Stimulated activated CD8-positive, alpha-beta memory T cell treated with anti-CD3 and anti-CD28 coated beads, Interleukin-4, amount 100 ng/mL, for 1 hour (primary cell): ENCODE measurements at regions not wholly inside any gene's neighbourhood (a gene's known extent, or its start where the extent isn't known, plus 50 kb on each side); places are given as distances from the start of the nearest gene placed in this dataset.
"Not testable (repeated sequence)": the region's sequence is repeated elsewhere in the genome, so short reads cannot be mapped to it uniquely, and the experiment has no call there.

Experiments
- DNase-seq, 2 donors: peaks; one replicate each; pipeline ENCODE4 v3.0.0-alpha.2; 2020; ENCODE audit warnings: low read depth in 2 of 2, low spot score in 1 of 2

- no peak for DNase-seq
Measured at GRCh38 chr3:110293660-110294059, 778.0 kb upstream of the NECTIN3 start.

GRCh38 chr3:110296885-110297284 is 774.7 kb upstream of the NECTIN3 start:
- DNase-seq, result no peak

- no peak for DNase-seq
Measured at GRCh38 chr3:110301781-110302180, 769.8 kb upstream of the NECTIN3 start.

- DNase-seq, result no peak
Measured at GRCh38 chr3:110307065-110307809, 764.4 kb upstream of the NECTIN3 start.

- no peak for DNase-seq
Measured at GRCh38 chr3:110311541-110311940, 760.1 kb upstream of the NECTIN3 start.

- peak; percentile 3 to 22 for DNase-seq
Measured at GRCh38 chr3:110314512-110315114, 757.0 kb upstream of the NECTIN3 start.

- DNase-seq, result no peak
Measured at GRCh38 chr3:110318108-110318507, 753.5 kb upstream of the NECTIN3 start.

- DNase-seq, result no peak
Measured at GRCh38 chr3:110323349-110323748, 748.3 kb upstream of the NECTIN3 start.

- DNase-seq, result no peak
Measured at GRCh38 chr3:110324171-110324705, 747.4 kb upstream of the NECTIN3 start.

GRCh38 chr3:110327870-110328269 is 743.7 kb upstream of the NECTIN3 start:
- DNase-seq, result no peak

- not testable (repeated sequence) for DNase-seq
Measured at GRCh38 chr3:110331562-110331961, 740.1 kb upstream of the NECTIN3 start.

- no peak for DNase-seq
Measured at GRCh38 chr3:110332629-110333028, 739.0 kb upstream of the NECTIN3 start.

GRCh38 chr3:110341047-110341446 is 730.6 kb upstream of the NECTIN3 start:
- no peak for DNase-seq

- DNase-seq, result no peak
Measured at GRCh38 chr3:110343376-110343775, 728.2 kb upstream of the NECTIN3 start.

GRCh38 chr3:110343945-110344344 is 727.7 kb upstream of the NECTIN3 start:
- no peak for DNase-seq

- no peak for DNase-seq
Measured at GRCh38 chr3:110344487-110344886, 727.1 kb upstream of the NECTIN3 start.

GRCh38 chr3:110344897-110345767 is 726.5 kb upstream of the NECTIN3 start:
- DNase-seq, result no peak

- DNase-seq, result no peak
Measured at GRCh38 chr3:110349295-110349694, 722.3 kb upstream of the NECTIN3 start.

- no peak for DNase-seq
Measured at GRCh38 chr3:110352841-110353604, 718.6 kb upstream of the NECTIN3 start.

- DNase-seq, result no peak
Measured at GRCh38 chr3:110362751-110363150, 708.9 kb upstream of the NECTIN3 start.

- not testable (repeated sequence) for DNase-seq
Measured at GRCh38 chr3:110367289-110367688, 704.3 kb upstream of the NECTIN3 start.
